ENCODE measurements at regions not wholly inside any gene's neighbourhood (a gene's known extent, or its start where the extent isn't known, plus 50 kb on each side); places are given as distances from the start of the nearest gene placed in this dataset.

GRCh38 chr15:69931156-69931555 lies 166.6 kb downstream of the TLE3 start:
- DNase-seq (ENCODE audit: low read depth in 2 of 2, low spot score in 1 of 2): no peak

DNA sequence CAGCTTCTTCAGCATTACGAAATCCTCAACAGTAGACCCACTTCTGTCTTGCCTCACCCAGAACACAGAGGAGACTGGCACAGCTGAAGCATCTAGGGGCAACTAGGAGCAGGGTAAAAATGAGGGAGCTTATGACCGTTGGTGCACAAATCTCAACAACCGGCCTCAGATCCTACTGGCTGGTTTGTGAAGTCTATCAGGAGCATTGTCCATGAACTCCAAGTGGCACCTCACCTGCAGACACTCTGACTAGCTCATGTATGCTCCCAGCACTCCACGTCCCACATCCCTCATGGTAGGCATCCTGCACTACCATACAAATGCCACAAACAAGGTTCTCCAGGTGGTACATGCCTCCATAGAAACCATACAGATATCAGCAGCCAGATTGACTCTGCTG lies 163.1 kb downstream of the TLE3 start:
- DNase-seq (ENCODE audit: low read depth in 2 of 2, low spot score in 1 of 2): no peak

DNA sequence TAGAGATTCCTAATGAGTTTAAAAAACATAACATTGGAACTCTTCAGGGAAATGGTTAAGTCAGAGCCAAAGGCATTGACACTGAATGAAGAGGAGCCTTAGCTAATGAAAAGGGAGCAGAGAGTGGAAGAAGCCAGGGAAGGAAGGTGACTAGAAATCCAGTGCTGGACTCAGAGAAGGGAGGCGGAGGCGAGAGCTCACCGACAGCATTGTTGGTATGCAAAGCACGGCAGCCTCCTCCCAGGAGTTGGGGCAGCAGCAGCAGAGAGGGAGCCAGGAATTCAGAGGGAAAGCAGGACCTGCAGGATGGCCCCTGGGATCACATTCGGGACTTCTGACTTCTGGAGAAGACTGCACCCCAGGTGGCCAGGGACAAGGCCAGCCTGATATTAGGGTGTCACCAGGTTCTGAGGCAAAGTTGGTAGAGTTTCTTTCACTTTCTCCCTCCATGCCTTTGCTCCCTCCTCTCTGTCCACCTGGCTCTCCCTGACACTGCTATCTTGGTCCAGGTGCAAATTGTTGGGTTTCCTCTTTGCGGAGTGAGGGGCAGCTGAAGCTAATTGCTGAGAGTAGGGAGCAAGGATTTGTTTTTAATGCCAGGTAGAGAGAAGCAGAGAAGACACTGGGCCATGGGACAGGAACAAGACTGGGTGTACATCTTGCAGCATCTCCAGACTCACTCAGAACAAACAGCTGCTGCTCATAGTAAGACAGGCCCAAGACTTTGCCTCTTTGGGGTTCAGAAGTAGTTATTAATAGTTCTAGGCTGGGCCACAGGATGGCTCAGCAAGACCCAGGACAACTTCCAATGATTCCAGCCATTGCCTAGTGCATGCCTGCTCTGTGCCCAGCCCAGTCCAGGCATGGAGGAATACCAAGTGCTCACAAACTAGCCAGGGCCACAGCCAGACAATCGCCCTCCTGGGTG lies 157.9 kb downstream of the TLE3 start:
- no peak for DNase-seq (ENCODE audit: low read depth in 2 of 2, low spot score in 1 of 2)

DNA sequence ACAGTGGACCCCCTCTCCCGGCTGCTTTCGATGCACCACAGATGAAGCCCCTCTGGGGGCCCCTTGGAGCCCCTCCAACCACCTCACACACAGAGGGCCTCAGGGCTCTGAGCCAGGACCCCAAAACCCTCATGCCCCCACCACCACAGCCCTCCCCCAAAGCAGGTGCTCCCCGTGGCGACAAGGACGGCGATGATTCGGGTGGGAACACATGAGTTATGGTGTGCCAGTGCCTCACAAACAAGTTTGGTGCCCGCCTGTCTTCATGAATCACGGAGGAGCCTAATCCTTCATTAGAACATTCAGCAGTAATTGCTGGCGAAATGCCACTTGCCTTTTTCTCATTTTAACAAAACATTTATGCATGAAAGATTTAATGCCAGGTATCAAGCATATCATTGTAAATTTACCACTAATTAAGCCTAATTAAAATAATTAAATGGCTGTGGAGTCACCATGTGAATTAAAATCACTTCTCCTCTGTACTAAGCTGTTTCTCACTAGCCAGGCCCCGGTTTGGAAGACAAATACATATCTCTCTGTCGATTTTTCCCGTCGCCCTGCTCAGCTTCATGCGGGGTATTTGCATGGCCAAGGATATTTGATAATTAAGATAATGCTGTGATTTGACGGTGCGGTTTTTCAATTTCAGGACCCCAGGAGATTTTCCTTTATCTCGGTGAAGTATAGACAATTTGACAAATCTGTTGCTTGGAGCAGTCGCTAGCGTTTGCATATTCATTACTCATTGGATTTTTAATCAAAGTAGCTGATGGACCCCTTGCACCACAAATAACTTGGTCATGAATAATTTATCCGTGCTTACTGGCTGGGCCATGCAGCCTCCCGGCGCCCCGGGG lies 157.0 kb downstream of the TLE3 start:
- DNase-seq (ENCODE audit: low read depth in 2 of 2, low spot score in 1 of 2): no peak

GRCh38 chr15:69941301-69941605 lies 156.5 kb downstream of the TLE3 start:
- no peak for DNase-seq (ENCODE audit: low read depth in 2 of 2, low spot score in 1 of 2)

GRCh38 chr15:69941706-69942495 lies 155.8 kb downstream of the TLE3 start:
- no peak for DNase-seq (ENCODE audit: low read depth in 2 of 2, low spot score in 1 of 2)

GRCh38 chr15:69943637-69944036 lies 154.1 kb downstream of the TLE3 start:
- DNase-seq (ENCODE audit: low read depth in 2 of 2, low spot score in 1 of 2): no peak

- no peak for DNase-seq (ENCODE audit: low read depth in 2 of 2, low spot score in 1 of 2)
Measured at GRCh38 chr15:69945729-69946128, 152.0 kb downstream of the TLE3 start.

DNA sequence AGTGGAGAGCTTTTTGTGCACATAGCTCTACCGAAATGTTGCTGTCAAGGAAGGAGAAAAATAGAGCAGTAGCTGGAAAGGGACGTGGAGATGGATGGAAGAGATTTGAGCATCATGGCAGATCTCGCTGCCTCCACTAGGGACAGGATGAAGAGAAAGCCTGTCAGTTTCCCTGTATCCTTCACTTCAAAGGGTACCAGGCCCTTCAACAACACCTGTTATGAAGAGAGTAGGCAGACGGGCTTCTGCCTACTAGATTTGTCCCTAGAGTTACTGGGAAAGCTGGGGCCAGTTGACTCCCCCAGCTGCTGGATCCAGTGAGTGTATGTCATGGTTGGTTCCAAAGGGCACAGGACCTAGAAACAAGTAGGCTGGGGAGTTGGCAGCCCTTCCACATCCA lies 150.8 kb downstream of the TLE3 start:
- no peak for DNase-seq (ENCODE audit: low read depth in 2 of 2, low spot score in 1 of 2)

DNA sequence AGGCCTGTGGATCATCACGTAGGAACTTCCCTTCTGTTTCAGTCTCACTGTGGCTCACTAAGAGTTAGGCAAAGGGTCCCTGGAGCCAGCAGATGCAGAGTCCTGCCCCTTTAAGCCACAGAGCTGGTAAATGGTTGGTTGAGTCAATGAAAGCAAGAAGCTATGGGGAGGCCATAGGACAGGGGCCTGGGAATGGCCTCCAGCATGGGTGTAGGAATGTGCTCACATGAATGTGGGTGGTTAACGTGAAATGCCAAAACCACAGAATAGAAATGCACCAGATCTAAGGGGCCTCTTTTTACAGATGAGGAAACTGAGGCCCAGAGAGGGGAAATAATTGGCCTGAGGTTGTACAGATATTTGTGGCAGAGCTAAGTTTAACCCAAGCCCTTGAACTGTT lies 150.3 kb downstream of the TLE3 start:
- no peak for DNase-seq (ENCODE audit: low read depth in 2 of 2, low spot score in 1 of 2)

DNA sequence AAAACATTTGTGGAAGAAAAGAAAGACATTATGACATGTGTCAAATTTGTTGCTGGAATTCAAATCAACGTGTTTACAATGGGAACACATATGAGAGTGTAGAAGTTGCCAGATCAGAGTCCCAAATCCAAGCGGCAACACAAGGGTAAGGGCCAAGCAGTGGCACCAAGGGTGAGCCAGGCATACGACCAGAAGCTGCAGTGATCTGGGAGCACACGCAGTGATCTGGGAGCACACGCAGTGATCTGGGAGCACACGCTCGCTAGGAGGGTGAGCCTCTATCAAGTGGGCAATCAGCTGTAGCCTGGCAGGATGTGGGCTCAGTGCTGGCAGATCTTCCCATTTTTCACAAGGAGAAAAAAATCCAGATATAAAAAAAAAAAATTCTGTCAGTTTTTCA lies 148.2 kb downstream of the TLE3 start:
- no peak for DNase-seq (ENCODE audit: low read depth in 2 of 2, low spot score in 1 of 2)

GRCh38 chr15:69951256-69951897 lies 146.3 kb downstream of the TLE3 start:
- no peak for DNase-seq (ENCODE audit: low read depth in 2 of 2, low spot score in 1 of 2)

- no peak for DNase-seq (ENCODE audit: low read depth in 2 of 2, low spot score in 1 of 2)
Measured at GRCh38 chr15:69951898-69952555, 145.7 kb downstream of the TLE3 start.

- DNase-seq (ENCODE audit: low read depth in 2 of 2, low spot score in 1 of 2): no peak
Measured at GRCh38 chr15:69953051-69953450, 144.7 kb downstream of the TLE3 start.

- DNase-seq (ENCODE audit: low read depth in 2 of 2, low spot score in 1 of 2): no peak
Measured at GRCh38 chr15:69953816-69954215, 143.9 kb downstream of the TLE3 start.

DNA sequence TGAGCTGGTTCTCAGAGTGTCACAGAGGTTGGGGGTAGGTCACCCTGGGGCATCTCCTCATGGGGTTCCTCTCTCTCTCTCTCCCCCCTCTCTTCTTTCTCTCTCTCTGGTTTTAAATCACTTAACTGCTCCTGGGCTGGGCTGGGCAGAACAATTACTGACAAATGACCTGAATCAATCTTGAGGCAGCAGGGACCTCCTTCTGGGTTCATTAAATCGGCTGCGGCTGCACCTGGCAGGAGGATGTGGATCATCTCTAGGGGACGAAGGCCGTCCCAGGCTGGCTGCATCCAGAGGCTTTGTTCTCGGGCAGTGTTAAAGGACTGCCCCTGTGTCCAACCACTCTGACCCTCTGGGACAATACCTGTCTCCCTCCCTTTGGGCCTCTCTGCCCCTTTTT lies 143.1 kb downstream of the TLE3 start:
- no peak for DNase-seq (ENCODE audit: low read depth in 2 of 2, low spot score in 1 of 2)

DNA sequence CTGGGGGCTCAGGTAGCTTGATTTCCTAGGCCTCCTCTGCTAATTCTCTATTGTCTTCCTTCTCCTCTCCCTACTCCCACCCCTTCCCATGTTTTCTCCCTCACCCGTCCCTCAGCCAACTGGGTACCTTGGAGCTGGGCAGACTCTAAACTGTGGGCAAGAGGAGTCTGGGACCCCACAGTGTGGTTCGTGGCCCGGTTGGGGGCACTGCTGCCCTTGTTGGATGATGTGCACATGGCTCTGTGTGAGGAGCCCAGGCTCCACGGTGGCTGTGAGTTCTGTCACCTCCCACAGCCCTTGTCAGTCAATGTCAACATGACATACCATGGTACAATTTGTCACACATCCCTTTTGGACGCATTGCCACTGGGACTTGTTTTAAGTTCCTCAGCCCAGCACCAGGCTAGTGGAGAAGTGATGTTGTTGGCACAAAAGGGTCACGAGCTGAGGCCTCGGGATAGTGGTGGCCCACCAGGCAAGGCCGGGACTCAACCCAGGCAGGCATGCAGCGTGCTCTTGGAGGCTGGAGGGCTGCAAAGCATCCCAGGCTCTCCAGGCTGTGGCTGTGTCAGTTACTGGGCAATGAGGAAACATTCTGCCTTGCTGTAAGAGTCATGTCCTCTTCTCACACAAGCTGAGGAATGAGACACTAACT lies 142.3 kb downstream of the TLE3 start:
- no peak for DNase-seq (ENCODE audit: low read depth in 2 of 2, low spot score in 1 of 2)

DNA sequence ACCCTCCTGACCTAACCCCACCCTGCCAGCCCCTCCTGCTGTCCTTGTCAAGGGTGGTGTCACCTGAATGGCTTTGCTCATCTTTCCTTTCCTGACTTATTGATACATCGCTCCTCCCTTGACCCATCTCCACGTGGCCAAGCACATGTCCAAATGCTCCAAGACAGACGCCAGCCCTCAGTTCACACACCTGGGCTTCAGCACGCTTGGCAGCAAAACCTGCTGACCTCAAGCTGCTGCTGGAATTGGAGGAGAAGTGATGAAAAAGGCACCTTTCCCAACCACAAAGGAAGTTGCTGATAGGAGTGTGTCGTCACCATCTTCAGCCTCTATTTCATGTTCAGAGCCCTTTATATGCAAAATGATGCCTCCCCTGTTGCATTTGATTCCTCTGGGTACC lies 141.3 kb downstream of the TLE3 start:
- DNase-seq (ENCODE audit: low read depth in 2 of 2, low spot score in 1 of 2): no peak

GRCh38 chr15:69957175-69957574 lies 140.5 kb downstream of the TLE3 start:
- DNase-seq (ENCODE audit: low read depth in 2 of 2, low spot score in 1 of 2): no peak

- no peak for DNase-seq (ENCODE audit: low read depth in 2 of 2, low spot score in 1 of 2)
Measured at GRCh38 chr15:69958496-69959084, 139.1 kb downstream of the TLE3 start.
